GM12872 (cell line): ENCODE measurements at regions not wholly inside any gene's neighbourhood (a gene's known extent, or its start where the extent isn't known, plus 50 kb on each side); places are given as distances from the start of the nearest gene placed in this dataset.

ENCODE experiments used
- TF ChIP-seq, protein P1 (sequence below): IDR thresholded peaks from 3 replicates; pipeline ENCODE4 v1.5.1; 2011; ENCODE audit warnings: low read depth, mild to moderate bottlenecking, low read length, moderate library complexity; ENCODE audit not compliant: insufficient read depth

DNA sequence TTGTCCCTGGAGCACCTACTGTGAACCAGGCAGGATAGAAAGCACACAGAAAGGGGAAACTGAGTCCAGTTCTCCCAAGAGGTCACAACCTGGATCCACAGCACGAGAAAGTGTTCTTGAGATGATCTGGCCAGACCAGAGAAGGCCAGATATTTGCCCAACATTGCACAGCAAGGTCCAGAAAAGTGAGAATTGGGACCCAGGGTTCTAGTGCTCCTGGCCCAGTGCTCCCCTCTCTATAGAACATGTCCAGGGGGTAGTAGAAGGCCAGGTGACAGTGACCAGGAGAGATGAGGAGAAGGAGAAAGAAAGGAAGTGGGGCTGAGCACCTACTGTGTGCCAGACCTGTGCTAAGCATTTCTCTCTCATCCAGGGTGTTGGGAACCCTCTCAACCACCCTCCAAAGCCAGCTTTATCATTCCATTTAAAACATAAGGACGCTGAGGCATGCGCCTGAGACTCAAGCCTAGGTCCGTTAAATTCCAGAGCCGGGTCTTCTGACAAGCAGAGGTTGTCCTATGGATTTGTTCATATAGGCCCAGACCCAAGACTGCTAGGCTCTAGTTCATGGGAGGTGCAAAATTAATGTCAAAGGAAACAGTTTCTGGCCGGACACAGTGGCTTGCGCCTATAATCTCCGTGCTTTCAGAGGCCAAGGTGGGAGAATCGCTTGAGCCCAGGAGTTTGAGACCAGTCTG, 128.7 kb downstream of the MN1 start:
- TF ChIP-seq, protein P1, sequence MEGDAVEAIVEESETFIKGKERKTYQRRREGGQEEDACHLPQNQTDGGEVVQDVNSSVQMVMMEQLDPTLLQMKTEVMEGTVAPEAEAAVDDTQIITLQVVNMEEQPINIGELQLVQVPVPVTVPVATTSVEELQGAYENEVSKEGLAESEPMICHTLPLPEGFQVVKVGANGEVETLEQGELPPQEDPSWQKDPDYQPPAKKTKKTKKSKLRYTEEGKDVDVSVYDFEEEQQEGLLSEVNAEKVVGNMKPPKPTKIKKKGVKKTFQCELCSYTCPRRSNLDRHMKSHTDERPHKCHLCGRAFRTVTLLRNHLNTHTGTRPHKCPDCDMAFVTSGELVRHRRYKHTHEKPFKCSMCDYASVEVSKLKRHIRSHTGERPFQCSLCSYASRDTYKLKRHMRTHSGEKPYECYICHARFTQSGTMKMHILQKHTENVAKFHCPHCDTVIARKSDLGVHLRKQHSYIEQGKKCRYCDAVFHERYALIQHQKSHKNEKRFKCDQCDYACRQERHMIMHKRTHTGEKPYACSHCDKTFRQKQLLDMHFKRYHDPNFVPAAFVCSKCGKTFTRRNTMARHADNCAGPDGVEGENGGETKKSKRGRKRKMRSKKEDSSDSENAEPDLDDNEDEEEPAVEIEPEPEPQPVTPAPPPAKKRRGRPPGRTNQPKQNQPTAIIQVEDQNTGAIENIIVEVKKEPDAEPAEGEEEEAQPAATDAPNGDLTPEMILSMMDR: no peak

DNA sequence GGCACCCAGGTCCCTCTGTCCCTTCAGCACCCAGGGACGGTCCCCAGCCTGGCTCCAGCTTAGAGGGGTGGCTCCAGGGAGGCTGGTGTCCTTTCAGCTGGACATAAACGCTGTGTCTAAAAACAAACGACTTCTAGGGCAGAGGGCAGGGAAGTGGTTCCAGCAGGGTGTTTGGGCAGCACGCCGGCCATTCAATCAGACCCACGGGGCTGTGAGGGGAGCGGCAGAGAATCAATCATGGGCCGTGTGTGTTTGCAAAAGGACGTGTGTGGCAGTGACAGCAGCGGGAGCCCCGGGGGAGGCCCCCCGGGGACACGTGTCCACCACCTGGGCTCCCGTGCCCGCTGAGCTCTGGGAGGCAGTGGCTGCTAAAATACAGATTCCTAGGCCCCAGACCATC, 127.7 kb downstream of the MN1 start:
- TF ChIP-seq, protein P1: no peak

DNA sequence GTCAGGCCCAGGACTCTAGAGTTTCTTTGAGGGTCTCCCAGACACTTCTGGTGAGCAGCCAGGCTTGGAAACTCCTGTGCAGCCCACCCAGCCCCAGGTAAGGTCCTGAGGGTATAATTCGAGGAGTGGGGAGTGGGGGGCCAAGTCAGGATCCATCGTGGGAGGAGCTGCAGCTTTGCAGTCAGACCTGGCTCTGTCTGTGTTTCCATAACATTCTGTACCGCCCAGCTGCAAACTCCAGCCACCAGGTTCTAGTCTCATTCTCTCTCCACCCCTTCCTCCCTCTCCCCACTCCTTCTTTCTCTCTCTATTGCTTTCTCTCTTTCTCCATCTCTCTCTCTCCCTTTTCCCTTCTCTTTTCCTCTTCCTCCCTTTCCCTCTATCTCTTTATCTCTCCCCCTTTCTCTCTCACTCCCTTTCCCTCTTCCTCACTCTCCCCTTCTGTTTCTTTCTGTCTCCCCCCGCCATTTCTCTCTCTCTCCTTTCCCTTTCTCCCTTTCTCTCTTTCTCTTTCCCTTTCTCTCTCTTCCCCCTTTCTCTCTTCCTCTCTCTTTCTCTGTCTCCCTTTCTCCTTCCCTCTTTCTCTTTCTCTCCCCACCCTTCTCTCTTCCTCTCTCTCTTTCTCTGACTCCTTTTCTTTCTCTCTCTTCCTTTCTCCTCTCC, 127.2 kb downstream of the MN1 start:
- TF ChIP-seq, protein P1: no peak

DNA sequence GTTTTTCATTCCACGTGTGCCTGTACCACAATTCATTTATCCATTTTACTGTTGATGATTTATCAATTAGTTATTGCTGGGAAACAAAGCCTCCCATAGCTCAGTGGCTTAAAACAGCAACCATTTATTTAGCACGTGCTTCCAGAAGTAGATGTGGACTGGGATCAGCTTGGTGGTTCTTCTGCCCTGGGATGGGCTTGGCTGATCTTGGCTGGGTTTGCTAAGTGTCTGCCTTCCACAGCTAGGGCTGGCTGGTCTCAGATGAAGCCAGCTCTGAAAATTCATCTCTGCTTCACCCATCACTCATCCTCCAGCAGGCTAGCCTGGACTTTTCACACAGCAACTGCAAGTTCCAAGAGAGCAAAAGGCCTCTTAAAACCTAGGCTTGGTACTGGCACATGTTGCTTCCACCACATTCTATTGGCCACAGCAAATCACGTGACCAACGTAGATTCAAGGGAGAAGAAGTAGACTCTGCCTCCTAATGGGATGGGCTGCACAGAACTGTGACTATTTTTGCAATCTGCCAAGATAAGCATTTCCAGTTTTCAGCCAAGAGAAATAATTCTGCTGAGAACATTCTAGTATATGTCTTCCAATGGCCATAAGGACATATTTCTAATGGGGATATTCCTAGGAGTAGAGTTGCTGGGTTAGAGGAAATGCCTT, 124.9 kb downstream of the MN1 start:
- TF ChIP-seq, protein P1: no peak

DNA sequence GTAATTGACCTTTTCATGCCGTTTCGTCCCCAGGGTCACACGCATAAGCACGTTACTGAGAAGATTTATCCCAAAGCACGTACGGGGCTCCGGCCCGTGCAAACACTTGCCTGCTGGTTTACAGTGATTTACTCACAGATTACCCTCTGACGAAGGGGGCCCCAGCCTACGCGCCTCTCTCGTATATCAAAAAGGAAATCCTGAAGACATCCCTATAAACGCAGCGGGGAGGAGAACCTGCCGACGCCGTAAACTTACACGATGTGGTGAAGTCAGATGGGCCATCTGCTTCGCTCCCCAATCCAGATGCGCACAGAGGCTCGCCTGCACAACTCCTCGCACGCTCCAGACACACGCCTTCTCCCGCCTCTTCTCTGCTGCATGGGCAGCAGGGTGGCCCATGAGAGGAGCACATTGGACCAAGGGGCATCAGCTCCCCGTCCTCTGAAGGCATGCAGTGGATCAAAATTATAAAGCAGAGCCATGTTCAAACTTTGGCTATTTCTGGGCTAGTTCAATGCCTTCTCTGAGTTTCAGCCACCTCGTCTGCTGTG, 123.6 kb downstream of the MN1 start:
- TF ChIP-seq, protein P1: no peak

DNA sequence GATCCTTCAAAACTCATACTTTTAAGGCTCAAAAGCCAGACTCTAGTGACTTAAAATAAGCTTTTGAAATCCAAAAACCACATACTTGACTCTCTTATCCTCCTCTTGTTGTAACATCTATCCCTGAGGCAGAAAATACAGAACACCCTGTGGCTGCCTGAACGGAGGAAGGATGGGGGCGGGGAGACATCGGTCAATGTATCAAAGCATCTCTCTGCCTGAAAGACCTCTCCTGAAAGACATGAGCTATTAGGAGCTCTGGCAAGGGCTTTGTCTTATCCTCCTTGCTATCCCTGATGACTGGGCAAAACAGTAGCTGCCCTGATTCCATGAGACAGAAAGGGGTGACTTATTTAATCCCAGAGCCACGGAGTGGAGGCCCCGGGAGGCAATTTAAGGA, 122.4 kb downstream of the MN1 start:
- TF ChIP-seq, protein P1: no peak
